GM12874 (cell line): ENCODE measurements at regions not wholly inside any gene's neighbourhood (a gene's known extent, or its start where the extent isn't known, plus 50 kb on each side); places are given as distances from the start of the nearest gene placed in this dataset.

Source experiments
- CTCF ChIP-seq: IDR thresholded peaks from 2 replicates; pipeline ENCODE4 v1.5.1; 2011; ENCODE audit warnings: low read depth, mild to moderate bottlenecking, control low read depth, low read length, moderate library complexity; ENCODE audit not compliant: insufficient read depth

GRCh38 chrX:4528247-4528646, 814.8 kb upstream of the PRKX start:
- TF ChIP-seq CTCF: no peak

GRCh38 chrX:4485912-4486311, 772.5 kb upstream of the PRKX start:
- no peak for TF ChIP-seq CTCF

DNA sequence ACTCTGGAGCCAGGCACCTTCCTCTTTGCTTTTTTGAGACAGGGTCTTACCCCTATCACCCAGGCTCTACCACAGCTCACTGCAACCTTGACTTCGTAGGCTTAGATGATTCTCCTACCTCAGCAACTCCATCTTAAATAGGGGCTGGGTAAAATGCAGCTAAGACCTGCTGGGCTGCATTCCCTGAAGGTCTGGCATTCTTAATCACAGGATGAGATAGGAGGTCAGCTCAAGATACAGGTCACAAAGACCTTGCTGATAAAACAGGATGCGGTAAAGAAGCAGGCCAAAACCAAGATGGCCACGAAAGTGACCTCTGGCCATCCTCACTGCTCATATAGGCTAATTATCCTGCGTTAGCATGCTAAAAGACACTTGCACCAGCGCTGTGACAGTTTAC, 770.8 kb upstream of the PRKX start:
- TF ChIP-seq CTCF: no peak

DNA sequence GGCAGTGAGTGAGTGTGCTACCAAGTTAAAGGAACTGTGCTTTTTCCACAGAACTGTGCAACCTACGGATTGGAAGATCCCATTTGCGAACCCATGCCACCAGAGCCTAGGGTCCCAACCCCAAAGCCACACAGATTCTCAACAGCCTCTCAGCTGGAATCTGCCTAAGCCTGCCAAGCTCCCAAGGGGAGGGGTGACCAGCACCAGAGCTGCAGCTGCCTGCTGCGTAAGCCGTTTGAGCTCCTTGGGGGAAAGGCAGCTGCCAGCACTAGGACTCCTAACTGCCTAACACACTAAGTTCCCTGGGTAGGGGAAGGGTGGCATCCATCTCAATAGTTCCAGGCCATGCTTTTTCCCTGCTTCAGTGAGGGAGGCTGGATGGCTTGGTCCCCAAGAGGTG, 738.1 kb upstream of the PRKX start:
- no peak for TF ChIP-seq CTCF

GRCh38 chrX:4450177-4450576, 736.7 kb upstream of the PRKX start:
- no peak for TF ChIP-seq CTCF

DNA sequence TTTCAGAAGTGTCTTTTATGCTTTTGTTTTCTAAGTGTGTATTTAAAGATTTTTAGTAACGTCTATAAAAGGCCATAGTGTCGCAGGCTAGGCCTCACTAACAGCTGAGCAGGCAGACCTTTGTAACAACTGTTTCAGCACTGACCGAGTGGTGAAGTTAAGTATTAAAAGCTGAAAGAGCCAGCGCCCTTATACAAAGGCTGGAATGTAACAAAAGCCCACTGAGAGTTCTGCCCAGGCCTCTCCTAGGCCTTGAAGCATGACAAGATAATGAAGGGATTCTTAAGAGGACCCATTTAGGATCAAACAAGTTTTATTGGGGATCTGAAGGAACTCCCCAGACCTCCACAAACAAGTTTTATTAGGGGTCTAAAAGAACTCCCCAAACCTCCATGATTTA, 722.5 kb upstream of the PRKX start:
- TF ChIP-seq CTCF: no peak

DNA sequence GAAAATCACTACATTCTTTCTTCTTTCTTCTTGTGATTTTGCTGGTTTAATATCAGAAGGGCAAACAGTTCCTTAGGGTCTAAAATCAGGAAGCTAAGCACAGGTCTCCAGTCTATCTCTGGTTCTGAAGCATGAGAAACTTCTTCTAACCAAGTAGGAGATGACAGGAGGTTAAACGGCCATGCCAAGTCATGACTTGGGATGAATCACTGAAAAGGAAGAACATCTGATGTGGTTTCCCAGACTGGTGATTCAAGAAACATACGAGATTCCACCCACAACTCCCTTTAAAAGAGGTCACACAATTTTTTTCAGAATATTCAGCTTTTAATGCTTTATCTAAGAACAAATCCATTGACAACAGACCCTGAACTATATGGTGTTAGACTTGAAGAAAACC, 684.0 kb upstream of the PRKX start:
- TF ChIP-seq CTCF: no peak

GRCh38 chrX:4382273-4382672, 668.8 kb upstream of the PRKX start:
- TF ChIP-seq CTCF: no peak
